NCI-H1694 treated with DMSO at 0.1 percent for 48 hours (cell line): ENCODE measurements at regions not wholly inside any gene's neighbourhood (a gene's known extent, or its start where the extent isn't known, plus 50 kb on each side); places are given as distances from the start of the nearest gene placed in this dataset.
"Not testable (repeated sequence)": the region's sequence is repeated elsewhere in the genome, so short reads cannot be mapped to it uniquely, and the experiment has no call there.

ENCODE experiments used
- DNase-seq: peaks from one replicate; lab custom pipeline; 2025; lab: John Stamatoyannopoulos, UW

- DNase-seq, result no peak
These were observed 614.8 kb upstream of the DIPK2B start for GRCh38 chrX:45815441-45815840.

- DNase-seq, result no peak
These were observed 610.6 kb upstream of the DIPK2B start for GRCh38 chrX:45811326-45811725.

- DNase-seq, result no peak
These were observed 607.1 kb upstream of the DIPK2B start for GRCh38 chrX:45807572-45808425.

DNA sequence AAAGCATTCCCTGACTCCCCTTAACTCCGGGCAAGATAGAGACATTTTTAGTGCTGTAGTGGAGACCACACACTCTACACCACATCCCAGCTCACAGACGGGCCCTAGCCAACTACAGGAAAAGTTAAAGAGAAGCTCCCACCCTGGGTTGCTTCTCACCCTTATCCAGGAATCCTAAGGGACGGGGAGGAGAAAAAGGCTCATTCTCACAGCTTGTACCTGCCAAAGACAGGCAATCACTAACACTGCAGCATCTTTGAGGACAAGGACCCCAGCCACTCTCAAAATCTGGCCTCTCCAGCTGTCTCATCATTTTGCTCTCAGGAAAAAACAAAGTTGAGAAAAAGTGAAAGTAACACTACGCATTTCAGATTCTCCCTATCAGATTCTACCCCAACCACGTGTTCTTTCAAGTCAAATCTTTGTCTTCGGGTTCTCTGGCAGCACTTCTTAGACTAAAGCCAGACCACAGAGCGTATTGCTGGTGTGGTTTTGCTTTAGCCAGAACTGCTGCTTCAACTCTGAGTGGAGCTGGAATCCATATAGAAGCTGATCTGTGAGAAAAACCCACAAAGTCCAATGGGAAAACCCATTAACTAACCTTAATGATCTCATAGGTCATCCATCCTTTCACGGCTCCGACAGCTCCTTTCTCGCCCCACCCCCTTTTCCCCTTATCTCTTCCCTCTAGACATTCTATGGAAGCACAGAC is 605.9 kb upstream of the DIPK2B start:
- DNase-seq, result no peak

GRCh38 chrX:45804276-45804675 is 603.6 kb upstream of the DIPK2B start:
- no peak for DNase-seq

DNA sequence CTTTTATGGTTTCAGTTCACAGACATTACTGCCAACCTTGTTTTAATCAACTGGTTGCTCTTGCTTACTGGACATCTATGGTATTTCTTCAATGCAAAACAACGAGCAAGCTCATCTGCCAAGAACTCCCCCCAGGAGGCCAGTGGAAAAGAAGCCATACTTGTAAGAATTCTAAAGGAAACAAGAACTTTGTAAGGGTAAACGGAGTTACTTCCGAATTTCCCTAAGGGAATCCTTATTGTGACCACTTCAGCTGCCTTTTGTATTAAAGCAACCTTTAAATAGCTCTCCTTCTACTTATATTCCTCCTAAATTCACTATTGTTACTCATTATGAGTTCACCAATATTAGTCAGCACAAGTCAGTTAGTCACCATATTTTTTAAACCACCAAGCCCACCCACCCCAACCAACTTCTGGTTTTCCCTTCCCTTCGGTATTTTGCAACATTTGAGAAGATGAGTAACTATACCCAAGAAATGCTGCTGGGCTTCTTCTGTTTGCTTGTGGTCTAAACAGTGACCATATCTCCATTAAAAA is 602.8 kb upstream of the DIPK2B start:
- DNase-seq, result no peak

DNA sequence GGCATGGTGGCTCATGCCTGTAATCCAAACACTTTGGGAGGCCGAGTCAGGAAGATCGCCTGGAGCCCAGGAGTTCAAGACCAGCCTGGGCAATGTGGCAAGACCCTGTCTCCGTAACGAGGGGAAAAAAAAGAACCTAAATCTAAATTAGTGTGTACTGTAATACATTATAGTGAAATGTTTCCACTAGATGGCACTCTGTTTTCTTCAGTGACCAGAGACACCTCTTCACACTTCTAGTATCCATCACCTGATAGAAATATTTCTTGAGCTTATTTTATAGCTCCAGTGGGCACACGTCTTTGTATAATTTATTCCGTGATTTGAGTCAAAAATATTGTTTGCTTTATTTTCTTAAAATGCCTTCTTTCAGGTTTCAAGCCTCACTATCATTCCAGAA is 600.9 kb upstream of the DIPK2B start:
- peak; percentile 10 for DNase-seq

GRCh38 chrX:45800746-45801453 is 600.2 kb upstream of the DIPK2B start:
- DNase-seq, result not testable (repeated sequence)

- no peak for DNase-seq
These were observed 598.9 kb upstream of the DIPK2B start for GRCh38 chrX:45799576-45799975.

- DNase-seq, result no peak
These were observed 594.9 kb upstream of the DIPK2B start for GRCh38 chrX:45795546-45795945.

GRCh38 chrX:45794995-45795337 is 594.3 kb upstream of the DIPK2B start:
- no peak for DNase-seq

GRCh38 chrX:45794323-45794994 is 593.8 kb upstream of the DIPK2B start:
- no peak for DNase-seq

DNA sequence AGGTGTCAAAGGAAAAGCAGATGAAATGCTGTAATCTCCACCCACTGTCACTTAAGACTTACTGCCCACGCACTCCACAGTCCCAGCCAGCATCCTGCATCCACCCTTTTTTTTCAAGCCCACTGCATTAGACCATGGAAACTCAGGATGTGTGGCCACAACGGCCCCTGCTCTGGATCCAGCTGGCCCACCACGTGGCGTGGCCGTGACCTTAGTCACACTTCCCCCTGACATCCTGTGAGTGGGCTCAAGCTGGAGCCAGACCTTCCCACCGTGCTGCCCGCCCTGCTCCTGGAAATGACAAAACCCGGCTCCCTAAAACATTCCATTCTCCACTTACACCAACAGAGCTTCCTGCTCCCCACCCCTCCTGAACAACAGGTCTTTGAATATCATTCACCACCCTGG is 588.3 kb upstream of the DIPK2B start:
- no peak for DNase-seq

DNA sequence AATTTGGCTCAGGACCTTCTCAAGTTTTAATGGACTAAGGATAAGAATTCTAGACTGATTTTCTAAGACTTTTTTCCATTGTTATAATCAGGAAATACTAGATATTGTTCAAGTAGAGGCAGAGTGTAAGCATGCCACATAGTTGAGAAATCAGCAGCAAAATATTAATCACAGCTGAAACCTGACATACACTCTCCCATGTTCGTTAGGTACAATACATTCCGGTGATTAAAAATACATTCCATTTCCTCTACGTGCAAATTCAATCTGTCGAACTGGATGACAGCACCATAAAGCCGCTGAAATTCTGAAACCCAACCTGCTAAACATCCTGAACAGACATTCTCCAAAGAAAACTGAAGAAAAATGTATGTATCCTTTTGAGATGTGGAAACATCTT is 587.6 kb upstream of the DIPK2B start:
- DNase-seq, result no peak

GRCh38 chrX:45784590-45784989 is 583.9 kb upstream of the DIPK2B start:
- DNase-seq, result no peak

DNA sequence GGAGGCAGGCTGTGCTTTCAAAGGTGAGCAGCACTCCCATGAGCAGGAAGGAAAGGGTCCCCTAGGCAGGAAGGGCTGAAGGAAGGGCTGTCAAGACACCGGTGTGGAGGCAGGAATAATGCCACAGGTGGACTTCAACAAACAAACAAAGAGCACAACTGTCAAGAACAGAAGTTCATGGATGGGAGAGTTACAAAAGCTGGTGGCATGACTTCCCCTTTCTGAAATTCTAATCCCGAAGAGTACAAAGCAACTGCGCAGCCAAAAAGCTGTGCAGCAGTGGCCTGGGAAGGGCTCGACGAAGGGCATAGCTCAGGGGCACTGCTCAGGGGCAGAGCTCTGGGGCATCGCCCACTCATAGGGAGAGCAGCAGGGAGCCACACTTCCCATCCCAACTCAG is 582.3 kb upstream of the DIPK2B start:
- DNase-seq, result no peak

DNA sequence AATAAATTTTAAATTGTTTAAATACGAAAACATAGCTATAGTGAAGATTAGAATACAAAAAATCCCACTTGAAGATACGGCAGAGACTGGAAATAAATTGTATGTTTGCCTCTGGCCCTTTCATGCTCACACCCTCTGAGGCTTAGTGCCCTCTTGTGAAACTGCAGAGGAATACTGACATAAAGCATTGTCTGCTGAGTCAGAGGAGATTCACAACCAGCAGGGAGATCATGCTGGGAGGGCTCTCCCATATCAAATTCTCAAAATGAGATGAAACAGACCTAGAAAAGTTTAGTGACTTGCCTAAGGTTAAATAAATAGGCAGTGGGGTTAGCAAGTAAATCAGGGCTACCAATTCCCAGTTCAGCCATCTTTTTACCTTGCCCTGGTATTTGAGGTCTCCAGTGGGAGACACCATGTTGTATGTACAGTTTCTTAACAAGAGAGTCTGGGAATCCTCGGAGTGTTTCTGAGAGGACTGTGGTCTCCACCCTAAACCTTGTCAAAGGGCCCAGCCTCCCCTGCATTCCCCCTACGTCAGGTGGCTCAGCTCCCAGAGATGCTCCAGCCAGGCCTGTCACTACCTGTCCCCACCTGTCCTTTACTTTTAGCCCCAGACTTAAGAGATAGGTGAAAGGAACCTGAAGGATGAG is 581.4 kb upstream of the DIPK2B start:
- no peak for DNase-seq

GRCh38 chrX:45778616-45779015 is 577.9 kb upstream of the DIPK2B start:
- no peak for DNase-seq

GRCh38 chrX:45777366-45777765 is 576.7 kb upstream of the DIPK2B start:
- no peak for DNase-seq

GRCh38 chrX:45775468-45775867 is 574.8 kb upstream of the DIPK2B start:
- no peak for DNase-seq

DNA sequence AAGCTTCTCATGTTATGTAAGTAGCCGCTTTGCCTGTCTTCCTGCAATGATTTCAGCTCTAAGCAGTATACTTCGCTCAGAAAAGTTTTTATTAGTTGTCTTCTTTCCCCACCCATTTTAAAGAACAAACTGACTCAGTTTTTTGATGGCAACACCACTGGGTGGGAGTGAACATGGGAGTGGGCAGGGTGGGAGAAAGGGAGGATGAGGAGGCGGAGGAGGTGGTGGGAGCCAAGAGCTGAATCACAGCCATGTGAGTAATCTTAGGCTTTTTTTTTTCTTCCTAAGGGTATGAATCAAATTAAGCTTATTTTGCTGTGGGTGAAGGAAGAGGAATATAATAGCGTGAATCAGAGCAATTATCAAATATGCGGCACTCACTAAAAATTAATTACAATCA is 574.3 kb upstream of the DIPK2B start:
- no peak for DNase-seq

- no peak for DNase-seq
These were observed 572.9 kb upstream of the DIPK2B start for GRCh38 chrX:45773572-45773971.
